Glomerular visceral epithelial cell (primary cell): ENCODE measurements at regions not wholly inside any gene's neighbourhood (a gene's known extent, or its start where the extent isn't known, plus 50 kb on each side); places are given as distances from the start of the nearest gene placed in this dataset.

ENCODE experiments used
- DNase-seq: peaks from one replicate; pipeline ENCODE4 v3.0.0-alpha.2; 2016; ENCODE audit errors: extremely low spot score

GRCh38 chr4:111792632-111793031, 352.6 kb upstream of the FAM241A start:
- DNase-seq, result no peak

GRCh38 chr4:111793433-111794091, 351.7 kb upstream of the FAM241A start:
- DNase-seq, result no peak

DNA sequence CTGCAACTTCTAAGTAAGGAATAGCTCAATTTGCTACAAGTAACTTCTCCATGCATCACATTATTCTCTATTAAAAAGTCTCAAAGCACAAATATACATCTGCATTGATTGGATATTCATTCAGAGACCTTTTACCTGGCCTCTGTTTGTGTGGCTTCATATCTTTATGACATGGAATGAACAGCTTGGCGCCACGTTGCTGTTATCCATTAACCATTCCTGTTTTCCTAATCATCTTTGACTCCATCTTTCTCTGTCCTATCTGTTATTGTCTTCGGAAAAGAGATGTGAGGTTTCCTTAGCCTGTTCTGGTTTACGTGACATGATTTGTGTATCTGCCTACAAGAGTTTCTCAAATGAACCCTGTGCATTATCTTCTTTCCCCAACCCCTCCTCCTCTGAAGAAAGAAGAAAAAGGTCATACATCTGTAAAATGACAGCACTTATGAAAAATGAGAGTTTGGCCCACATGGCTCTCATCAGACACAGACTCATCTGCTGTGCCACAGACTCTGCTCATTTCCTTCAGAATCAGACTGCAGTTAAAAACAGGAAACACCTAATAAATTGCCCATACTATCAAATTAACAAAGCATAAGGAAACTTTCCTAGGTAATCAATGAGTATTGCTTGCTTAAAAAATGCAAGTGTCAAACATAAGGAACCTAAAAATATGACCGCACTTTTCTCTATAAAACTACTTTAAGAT, 347.6 kb upstream of the FAM241A start:
- no peak for DNase-seq

DNA sequence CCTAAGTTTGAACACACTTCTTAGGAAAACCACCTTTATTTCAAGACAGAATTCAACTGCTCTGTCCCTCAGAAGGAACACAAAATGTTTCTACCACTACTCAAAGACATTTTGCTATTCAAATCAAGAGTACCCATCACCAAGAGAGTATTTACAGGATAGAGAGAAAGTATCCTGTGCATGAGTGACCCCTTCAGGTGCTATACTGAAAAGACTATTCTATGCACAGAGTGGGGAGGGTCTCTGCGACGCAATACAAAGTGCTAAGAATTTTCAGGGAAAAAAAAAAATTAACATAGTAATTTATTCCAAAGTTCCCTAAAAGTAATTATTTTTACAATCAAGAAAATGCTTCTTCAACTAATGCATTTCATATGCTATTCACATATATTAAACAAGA, 346.4 kb upstream of the FAM241A start:
- no peak for DNase-seq

DNA sequence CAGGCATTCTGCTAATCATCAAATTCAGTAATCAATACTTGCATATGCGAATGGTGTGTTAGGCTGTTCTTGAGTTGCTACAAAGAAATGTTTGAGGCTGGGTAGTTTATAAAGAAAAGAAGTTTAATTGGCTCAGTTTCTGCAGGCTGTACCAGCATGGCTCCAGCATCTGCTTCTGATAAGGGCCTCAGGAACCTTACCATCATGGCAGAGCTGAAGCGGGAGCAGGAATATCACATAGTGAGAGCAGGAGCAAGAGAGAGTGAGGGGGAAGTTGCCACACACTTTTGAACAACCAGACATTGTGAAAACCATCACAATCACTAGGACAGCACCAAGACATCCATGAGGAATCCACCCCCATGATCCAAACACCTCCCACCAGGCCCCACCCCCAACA, 344.7 kb upstream of the FAM241A start:
- DNase-seq, result no peak

GRCh38 chr4:111802191-111802590, 343.1 kb upstream of the FAM241A start:
- no peak for DNase-seq

DNA sequence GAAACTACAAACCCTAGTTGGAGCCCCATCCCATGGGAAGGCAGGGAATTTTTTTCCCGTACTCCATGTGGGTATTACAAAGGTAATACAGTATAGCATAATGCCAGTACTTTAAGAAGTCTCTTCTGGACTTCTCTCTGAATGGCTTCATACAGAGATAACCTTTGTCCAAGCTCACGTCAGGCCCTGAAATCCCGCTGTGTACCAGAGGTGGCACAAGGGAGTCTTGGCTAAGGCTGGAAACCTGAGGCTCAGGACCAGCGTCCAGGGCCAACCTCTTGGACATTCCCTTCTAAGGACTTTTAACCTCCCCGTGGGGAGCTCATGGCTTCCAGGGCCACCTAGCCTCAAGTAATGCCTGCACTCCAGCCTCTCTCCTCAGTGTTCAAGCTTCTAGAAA, 338.9 kb upstream of the FAM241A start:
- peak; percentile 12 for DNase-seq

DNA sequence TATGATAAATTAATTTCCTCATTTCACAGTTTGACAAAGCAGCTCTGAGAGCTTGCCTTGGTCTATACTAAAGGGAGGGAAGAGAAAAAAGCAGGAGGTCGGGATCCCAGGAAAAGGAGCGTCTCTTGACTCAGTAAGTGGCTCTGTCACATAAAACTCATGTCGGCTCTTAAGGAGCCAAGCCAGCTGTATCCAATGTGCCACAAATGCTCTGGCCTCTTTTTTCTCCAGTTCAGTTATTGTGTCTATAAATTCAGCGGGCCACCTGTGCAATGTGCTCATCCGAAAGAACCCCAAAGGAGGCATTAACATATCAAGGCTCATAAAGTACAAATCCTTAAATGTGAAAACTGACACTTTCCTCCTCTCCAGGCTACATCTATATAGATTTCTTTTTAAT, 337.7 kb upstream of the FAM241A start:
- no peak for DNase-seq

- no peak for DNase-seq
Observed at GRCh38 chr4:111808174-111808573, 337.1 kb upstream of the FAM241A start.

DNA sequence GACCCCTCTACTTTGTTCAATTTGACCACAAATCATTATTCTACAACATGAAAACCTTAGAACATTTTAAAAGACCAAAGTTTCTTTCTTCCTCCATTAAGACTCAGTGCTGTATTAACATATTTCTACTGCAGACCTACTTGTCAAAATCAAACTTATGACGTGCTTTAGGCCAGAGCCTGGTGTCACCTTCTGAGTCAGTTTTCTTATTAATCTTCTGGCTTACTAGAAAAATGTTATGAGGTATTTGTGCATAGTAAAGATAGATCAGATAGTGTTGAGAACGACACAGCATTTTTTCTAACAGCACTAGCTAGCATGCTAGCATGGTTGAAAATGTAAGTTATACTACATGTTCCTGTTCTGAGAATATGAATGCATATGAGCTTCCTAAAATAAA, 333.6 kb upstream of the FAM241A start:
- no peak for DNase-seq

GRCh38 chr4:111812114-111812513, 333.1 kb upstream of the FAM241A start:
- DNase-seq, result no peak

- DNase-seq, result no peak
Observed at GRCh38 chr4:111812760-111813159, 332.5 kb upstream of the FAM241A start.

GRCh38 chr4:111813555-111814140, 331.6 kb upstream of the FAM241A start:
- no peak for DNase-seq

GRCh38 chr4:111814961-111815360, 330.3 kb upstream of the FAM241A start:
- no peak for DNase-seq

GRCh38 chr4:111821342-111821741, 323.9 kb upstream of the FAM241A start:
- DNase-seq, result no peak

DNA sequence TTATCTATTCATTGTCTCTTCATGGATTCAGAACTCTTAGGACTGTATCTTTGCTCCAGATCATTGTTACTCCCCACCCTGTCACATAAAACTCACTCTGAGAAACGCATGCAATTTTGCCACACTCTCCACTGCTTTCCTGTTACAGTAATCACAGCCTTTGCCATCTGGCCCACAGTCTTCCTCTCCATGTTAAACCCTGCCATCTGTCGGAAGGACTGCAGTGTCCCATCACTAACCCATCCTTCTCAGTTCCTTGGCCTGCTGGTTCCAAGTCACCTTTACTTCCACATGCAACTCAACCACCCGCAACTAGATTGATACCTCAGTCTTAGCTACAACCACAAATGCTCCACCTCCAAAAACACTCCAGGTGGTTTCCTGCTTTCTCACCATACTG, 308.7 kb upstream of the FAM241A start:
- DNase-seq, result no peak

GRCh38 chr4:111837761-111838160, 307.5 kb upstream of the FAM241A start:
- DNase-seq, result no peak

DNA sequence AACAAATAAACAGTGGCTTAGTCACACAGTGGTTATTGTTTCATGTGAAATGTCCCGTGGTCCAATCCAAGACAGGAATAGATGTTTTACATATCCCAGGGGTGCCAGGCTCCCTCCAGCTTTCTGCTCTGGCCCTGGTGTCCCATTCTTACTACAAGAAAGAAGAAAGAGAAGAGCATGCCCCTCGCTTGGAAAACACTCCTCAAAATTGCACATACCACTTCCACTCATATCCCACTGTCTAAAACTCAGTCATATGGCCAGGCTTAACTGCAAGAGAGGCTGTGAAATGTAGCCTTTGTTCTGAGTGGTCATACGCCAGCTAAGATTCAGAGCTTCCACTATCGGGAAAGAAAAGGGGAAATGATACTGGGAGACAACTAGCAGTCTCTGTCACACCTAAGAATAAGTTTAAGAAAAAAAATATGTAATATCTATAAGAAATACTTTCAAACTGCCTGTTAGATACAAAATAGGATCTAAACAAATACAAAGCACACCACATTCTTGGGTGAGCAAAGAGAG, 306.8 kb upstream of the FAM241A start:
- DNase-seq, result no peak

- DNase-seq, result no peak
Observed at GRCh38 chr4:111839141-111839540, 306.1 kb upstream of the FAM241A start.

DNA sequence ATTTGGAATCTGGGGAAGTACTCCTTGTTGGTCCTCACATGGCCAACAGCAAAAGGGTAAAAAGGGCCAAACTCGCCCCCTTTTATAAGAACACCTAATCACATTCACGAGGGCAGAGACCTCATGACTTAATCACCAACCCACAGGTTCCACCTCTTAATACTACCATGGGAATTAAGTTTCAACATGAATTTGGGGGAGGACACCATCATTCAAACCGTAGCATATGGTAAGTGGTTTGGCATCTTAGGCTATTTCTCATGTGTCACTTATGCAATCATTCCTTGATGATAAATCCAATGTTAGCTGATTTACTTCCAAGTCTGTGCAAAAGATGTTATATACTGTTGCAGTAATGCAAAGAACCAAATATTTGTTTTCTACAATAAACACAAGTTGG, 302.9 kb upstream of the FAM241A start:
- no peak for DNase-seq

DNA sequence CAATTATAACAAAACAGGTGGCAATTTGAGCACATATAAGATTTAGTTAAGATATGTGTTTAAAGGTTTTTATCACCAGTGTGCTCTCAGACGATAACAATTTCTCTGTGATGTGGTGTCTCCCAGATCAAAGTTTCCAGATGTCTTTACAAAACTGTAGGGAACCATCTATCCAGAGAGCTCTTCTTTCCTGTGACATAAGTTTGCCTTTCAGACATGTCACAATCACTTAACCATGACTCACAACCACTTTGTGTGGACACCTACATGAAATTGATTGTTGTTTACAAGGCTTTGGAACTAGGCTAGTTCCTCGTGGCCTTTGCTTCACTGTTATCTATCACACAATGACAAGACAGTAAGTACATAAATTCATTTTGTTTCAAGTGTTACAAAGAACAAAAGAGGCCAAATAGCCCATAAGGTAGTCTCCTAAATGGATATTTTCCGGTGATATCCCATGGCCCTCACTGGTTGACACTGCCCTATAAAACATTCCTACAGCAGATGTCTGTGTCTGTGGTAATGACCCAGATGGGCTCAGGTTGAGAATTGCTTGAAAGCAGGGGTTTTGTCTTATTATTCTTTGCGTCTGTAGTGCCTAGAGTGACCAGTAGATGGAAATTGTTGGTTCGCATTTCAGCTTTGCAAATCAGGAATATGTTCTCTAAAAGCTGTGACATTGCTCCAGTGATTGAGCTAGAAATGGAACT, 297.8 kb upstream of the FAM241A start:
- DNase-seq, result no peak

DNA sequence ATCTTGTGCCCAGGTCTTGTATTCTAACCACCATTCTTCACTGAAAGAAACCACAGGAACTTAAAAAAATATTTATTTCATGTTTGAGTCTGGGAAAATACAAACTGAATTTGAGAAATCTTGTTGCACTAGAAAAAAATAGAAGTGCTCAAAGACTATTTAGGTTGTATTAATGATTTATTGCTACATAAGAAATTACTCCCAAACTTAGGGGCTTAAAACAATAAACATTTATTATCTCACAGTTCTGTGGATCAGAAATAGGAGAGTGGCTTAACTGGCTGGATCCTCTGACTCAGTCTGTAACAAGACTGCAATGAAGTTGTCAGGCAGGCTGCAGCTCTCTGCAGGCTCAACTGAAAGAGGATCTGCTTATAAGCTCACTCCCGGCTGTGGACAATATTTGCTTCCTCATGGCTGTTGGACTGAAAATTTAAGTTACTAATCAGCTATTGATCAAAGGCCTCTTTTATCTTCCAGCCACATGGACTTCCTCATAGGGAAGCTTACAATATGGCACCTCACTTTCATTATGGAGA, 295.4 kb upstream of the FAM241A start:
- no peak for DNase-seq
